ENCODE measurements at regions not wholly inside any gene's neighbourhood (a gene's known extent, or its start where the extent isn't known, plus 50 kb on each side); places are given as distances from the start of the nearest gene placed in this dataset.
"Not testable (repeated sequence)": the region's sequence is repeated elsewhere in the genome, so short reads cannot be mapped to it uniquely, and the experiment has no call there.

GRCh38 chrX:104513162-104513561, 52.8 kb upstream of the IL1RAPL2 start:
- Mint-ChIP-seq H3K9me3 (no peaks in the 10 kb centered on the region), H3K36me3 (ENCODE audit: low read depth) (no peaks in the 10 kb centered on the region), H3K4me1 (no peaks in the 10 kb centered on the region), H3K27ac (no peak overlapping the region), H3K4me3 (no peak overlapping the region), H3K27me3 (no peaks in the 10 kb centered on the region)
- no peak for ATAC-seq (replicated peaks)

GRCh38 chrX:104510801-104511200, 55.2 kb upstream of the IL1RAPL2 start:
- Mint-ChIP-seq H3K27ac (no peak overlapping the region), H3K27me3 (no peaks in the 10 kb centered on the region), H3K4me1 (no peaks in the 10 kb centered on the region), H3K4me3 (no peak overlapping the region), H3K9me3 (no peaks in the 10 kb centered on the region), H3K36me3 (ENCODE audit: low read depth) (no peaks in the 10 kb centered on the region)
- no peak for ATAC-seq (replicated peaks)

- Mint-ChIP-seq H3K27me3 (no peaks in the 10 kb centered on the region), H3K9me3 (no peaks in the 10 kb centered on the region), H3K4me3 (no peak overlapping the region)
Observed at GRCh38 chrX:104502460-104502859, 63.5 kb upstream of the IL1RAPL2 start.

GRCh38 chrX:104488811-104489210, 77.2 kb upstream of the IL1RAPL2 start:
- H3K9me3 Mint-ChIP-seq, result peaks cover 5% of the 10 kb centered on the region
- no peak overlapping the region for H3K4me3 Mint-ChIP-seq
- H3K36me3 Mint-ChIP-seq (ENCODE audit: low read depth), result no peaks in the 10 kb centered on the region
- ATAC-seq (replicated peaks), result no peak
- no peaks in the 10 kb centered on the region for H3K4me1 Mint-ChIP-seq
- H3K27me3 Mint-ChIP-seq, result peaks cover 6% of the 10 kb centered on the region
- no peak overlapping the region for H3K27ac Mint-ChIP-seq

More at GRCh38 chrX:104502460-104502859, 63.5 kb upstream of the IL1RAPL2 start:
- ATAC-seq (replicated peaks), result no peak
- H3K4me1 Mint-ChIP-seq, result no peaks in the 10 kb centered on the region
- no peaks in the 10 kb centered on the region for H3K36me3 Mint-ChIP-seq (ENCODE audit: low read depth)
- no peak overlapping the region for H3K27ac Mint-ChIP-seq

GRCh38 chrX:104486691-104487090, 79.3 kb upstream of the IL1RAPL2 start:
- Mint-ChIP-seq H3K27ac (no peak overlapping the region), H3K36me3 (ENCODE audit: low read depth) (no peaks in the 10 kb centered on the region), H3K27me3 (no peaks in the 10 kb centered on the region), H3K4me1 (no peaks in the 10 kb centered on the region), H3K9me3 (no peaks in the 10 kb centered on the region), H3K4me3 (no peak overlapping the region)
- ATAC-seq (replicated peaks), result no peak

GRCh38 chrX:104482757-104483156, 83.2 kb upstream of the IL1RAPL2 start:
- Mint-ChIP-seq H3K4me3 (no peak overlapping the region), H3K4me1 (no peaks in the 10 kb centered on the region), H3K36me3 (ENCODE audit: low read depth) (no peaks in the 10 kb centered on the region), H3K27me3 (peaks cover 5% of the 10 kb centered on the region), H3K27ac (no peak overlapping the region), H3K9me3 (no peaks in the 10 kb centered on the region)
- ATAC-seq (replicated peaks), result no peak

GRCh38 chrX:104469771-104470170, 96.2 kb upstream of the IL1RAPL2 start:
- ATAC-seq (replicated peaks), result no peak
- no peak overlapping the region for H3K4me3 Mint-ChIP-seq

GRCh38 chrX:104459796-104460195, 106.2 kb upstream of the IL1RAPL2 start:
- Mint-ChIP-seq H3K27ac (no peak overlapping the region), H3K36me3 (ENCODE audit: low read depth) (no peaks in the 10 kb centered on the region), H3K4me1 (no peaks in the 10 kb centered on the region), H3K4me3 (no peak overlapping the region), H3K27me3 (no peaks in the 10 kb centered on the region), H3K9me3 (peaks cover 3% of the 10 kb centered on the region)
- ATAC-seq (replicated peaks), result no peak

More at GRCh38 chrX:104469771-104470170, 96.2 kb upstream of the IL1RAPL2 start:
- no peaks in the 10 kb centered on the region for H3K9me3 Mint-ChIP-seq
- peaks cover 5% of the 10 kb centered on the region for H3K27me3 Mint-ChIP-seq
- no peak overlapping the region for H3K27ac Mint-ChIP-seq
- no peaks in the 10 kb centered on the region for H3K4me1 Mint-ChIP-seq
- H3K36me3 Mint-ChIP-seq (ENCODE audit: low read depth), result no peaks in the 10 kb centered on the region

- not testable (repeated sequence) for H3K36me3 Mint-ChIP-seq (ENCODE audit: low read depth); H3K4me1 Mint-ChIP-seq; H3K4me3 Mint-ChIP-seq; H3K27me3 Mint-ChIP-seq; H3K27ac Mint-ChIP-seq; ATAC-seq (replicated peaks); H3K9me3 Mint-ChIP-seq
Observed at GRCh38 chrX:104457130-104457529, 108.9 kb upstream of the IL1RAPL2 start.

GRCh38 chrX:104450316-104450715, 115.7 kb upstream of the IL1RAPL2 start:
- no peaks in the 10 kb centered on the region for H3K9me3 Mint-ChIP-seq
- H3K4me1 Mint-ChIP-seq, result no peaks in the 10 kb centered on the region
- no peak overlapping the region for H3K27ac Mint-ChIP-seq
- no peak overlapping the region for H3K4me3 Mint-ChIP-seq
- H3K27me3 Mint-ChIP-seq, result no peaks in the 10 kb centered on the region
- ATAC-seq (replicated peaks), result no peak
- no peaks in the 10 kb centered on the region for H3K36me3 Mint-ChIP-seq (ENCODE audit: low read depth)

GRCh38 chrX:104445591-104445990, 120.4 kb upstream of the IL1RAPL2 start:
- Mint-ChIP-seq H3K27ac (no peak overlapping the region), H3K4me1 (no peaks in the 10 kb centered on the region), H3K27me3 (no peaks in the 10 kb centered on the region), H3K36me3 (ENCODE audit: low read depth) (no peaks in the 10 kb centered on the region), H3K9me3 (no peaks in the 10 kb centered on the region), H3K4me3 (no peak overlapping the region)
- no peak for ATAC-seq (replicated peaks)

GRCh38 chrX:104435249-104435648, 130.8 kb upstream of the IL1RAPL2 start:
- no peak overlapping the region for H3K27ac Mint-ChIP-seq
- ATAC-seq (replicated peaks), result no peak
- H3K27me3 Mint-ChIP-seq, result no peaks in the 10 kb centered on the region
- no peaks in the 10 kb centered on the region for H3K36me3 Mint-ChIP-seq (ENCODE audit: low read depth)
- no peak overlapping the region for H3K4me3 Mint-ChIP-seq
- no peaks in the 10 kb centered on the region for H3K4me1 Mint-ChIP-seq
- peaks cover 3% of the 10 kb centered on the region for H3K9me3 Mint-ChIP-seq

GRCh38 chrX:104432321-104432720, 133.7 kb upstream of the IL1RAPL2 start:
- Mint-ChIP-seq H3K4me1 (no peaks in the 10 kb centered on the region), H3K36me3 (ENCODE audit: low read depth) (no peaks in the 10 kb centered on the region), H3K4me3 (no peak overlapping the region), H3K27me3 (no peaks in the 10 kb centered on the region), H3K27ac (no peak overlapping the region), H3K9me3 (no peaks in the 10 kb centered on the region)
- ATAC-seq (replicated peaks), result no peak

- H3K27ac Mint-ChIP-seq, result no peak overlapping the region
- no peaks in the 10 kb centered on the region for H3K9me3 Mint-ChIP-seq
- ATAC-seq (replicated peaks), result no peak
- no peaks in the 10 kb centered on the region for H3K36me3 Mint-ChIP-seq (ENCODE audit: low read depth)
- no peaks in the 10 kb centered on the region for H3K27me3 Mint-ChIP-seq
- no peaks in the 10 kb centered on the region for H3K4me1 Mint-ChIP-seq
- H3K4me3 Mint-ChIP-seq, result no peak overlapping the region
Observed at GRCh38 chrX:104430742-104431119, 135.3 kb upstream of the IL1RAPL2 start.

- Mint-ChIP-seq H3K9me3 (no peaks in the 10 kb centered on the region), H3K36me3 (ENCODE audit: low read depth) (no peaks in the 10 kb centered on the region), H3K27me3 (no peaks in the 10 kb centered on the region), H3K4me3 (no peak overlapping the region), H3K4me1 (no peaks in the 10 kb centered on the region), H3K27ac (no peak overlapping the region)
- ATAC-seq (replicated peaks), result no peak
Observed at GRCh38 chrX:104430072-104430741, 135.8 kb upstream of the IL1RAPL2 start.

- no peaks in the 10 kb centered on the region for H3K27me3 Mint-ChIP-seq
- no peak for ATAC-seq (replicated peaks)
- no peaks in the 10 kb centered on the region for H3K4me1 Mint-ChIP-seq
- H3K4me3 Mint-ChIP-seq, result no peak overlapping the region
- no peaks in the 10 kb centered on the region for H3K36me3 Mint-ChIP-seq (ENCODE audit: low read depth)
- no peaks in the 10 kb centered on the region for H3K9me3 Mint-ChIP-seq
- H3K27ac Mint-ChIP-seq, result no peak overlapping the region
Observed at GRCh38 chrX:104428231-104428630, 137.8 kb upstream of the IL1RAPL2 start.

Measured in activated T-helper 17 cell treated with anti-CD3 and anti-CD28 coated beads, Interleukin-2, amount 50 U/mL, for 72 hours (primary cell).